Progenitor cell of endocrine pancreas (in vitro differentiated cells): ENCODE measurements at regions not wholly inside any gene's neighbourhood (a gene's known extent, or its start where the extent isn't known, plus 50 kb on each side); places are given as distances from the start of the nearest gene placed in this dataset.

Experiments
- DNase-seq: peaks from one replicate; pipeline ENCODE4 v3.0.0; 2021; ENCODE audit warnings: low spot score; ENCODE audit not compliant: unreplicated experiment
- H3K27ac Mint-ChIP-seq: 2 replicates; pipeline ENCODE4 v1.8.0; 2021; ENCODE audit warnings: mild to moderate bottlenecking, moderate library complexity, mixed read lengths
- H3K27me3 Mint-ChIP-seq: 2 replicates; pipeline ENCODE4 v1.8.0; 2021; ENCODE audit warnings: mixed read lengths
- H3K36me3 Mint-ChIP-seq: 2 replicates; pipeline ENCODE4 v1.8.0; 2022; ENCODE audit warnings: mixed read lengths; ENCODE audit not compliant: insufficient read depth
- H3K4me1 Mint-ChIP-seq: 2 replicates; pipeline ENCODE4 v1.8.0; 2021; ENCODE audit warnings: low read depth, mixed read lengths
- H3K4me3 Mint-ChIP-seq: 2 replicates; pipeline ENCODE4 v1.8.0; 2021; ENCODE audit warnings: low read depth, mild to moderate bottlenecking, moderate library complexity, mixed read lengths
- H3K9me3 Mint-ChIP-seq: 2 replicates; pipeline ENCODE4 v1.8.0; 2021; ENCODE audit warnings: low read depth, mixed read lengths
- CTCF ChIP-seq: fragments of 200-600 bp; sonication (generic); IDR thresholded peaks from one replicate; pipeline ENCODE4 v1.5.0; 2021; ENCODE audit warnings: antibody characterized with exemption, mild to moderate bottlenecking; ENCODE audit not compliant: unreplicated experiment

DNA sequence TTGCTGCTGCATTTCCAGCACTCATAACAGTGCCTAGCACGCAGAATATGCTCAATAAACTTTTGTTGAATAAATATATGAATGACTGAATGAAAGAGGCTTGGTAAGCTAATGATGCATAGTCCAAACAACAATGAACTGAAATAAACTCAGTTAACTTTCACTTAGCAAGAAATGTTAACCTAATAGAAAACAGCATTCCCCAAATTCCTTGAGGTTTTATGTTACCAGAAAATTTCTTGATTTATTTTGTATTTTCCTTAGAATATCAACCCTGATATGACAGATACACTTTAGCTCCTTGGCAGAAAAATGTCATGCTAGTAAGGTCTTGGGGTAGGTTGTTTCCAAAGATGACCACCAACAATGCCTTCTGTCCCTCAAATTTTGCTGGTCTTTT is 217.4 kb downstream of the KCNE4 start:
- Mint-ChIP-seq H3K27ac (no peak overlapping the region), H3K27me3 (no peaks in the 10 kb centered on the region), H3K4me3 (no peak overlapping the region), H3K36me3 (no peaks in the 10 kb centered on the region), H3K4me1 (no peaks in the 10 kb centered on the region), H3K9me3 (no peaks in the 10 kb centered on the region)
- no peak for TF ChIP-seq CTCF
- DNase-seq, result no peak

- H3K27me3 Mint-ChIP-seq, result no peaks in the 10 kb centered on the region
- no peaks in the 10 kb centered on the region for H3K4me1 Mint-ChIP-seq
- DNase-seq, result no peak
- H3K9me3 Mint-ChIP-seq, result no peaks in the 10 kb centered on the region
- no peak overlapping the region for H3K27ac Mint-ChIP-seq
- no peaks in the 10 kb centered on the region for H3K36me3 Mint-ChIP-seq
- H3K4me3 Mint-ChIP-seq, result no peak overlapping the region
- TF ChIP-seq CTCF, result no peak
Observed at GRCh38 chr2:223270548-223270947, 218.6 kb downstream of the KCNE4 start.

DNA sequence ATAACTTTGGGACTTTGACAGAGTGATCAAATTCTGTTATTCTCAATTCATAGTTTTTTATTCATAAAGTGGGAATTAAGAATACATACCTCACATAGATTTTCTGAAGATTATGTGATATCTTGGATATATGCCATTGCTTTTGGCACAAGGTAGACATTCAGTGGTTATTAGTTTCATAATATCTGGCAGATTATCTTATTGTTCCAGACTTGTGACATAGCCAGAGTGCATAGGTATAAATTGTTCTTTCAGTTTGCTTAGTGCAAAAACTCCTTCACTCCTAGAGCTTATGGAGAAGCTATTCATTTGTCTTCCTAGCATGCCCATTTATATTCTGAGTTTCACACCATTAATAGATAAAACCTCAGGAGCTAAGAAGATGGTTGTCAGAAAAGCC is 222.0 kb downstream of the KCNE4 start:
- Mint-ChIP-seq H3K4me3 (no peak overlapping the region), H3K9me3 (peaks cover 3% of the 10 kb centered on the region), H3K36me3 (no peaks in the 10 kb centered on the region), H3K27me3 (no peaks in the 10 kb centered on the region), H3K27ac (no peak overlapping the region), H3K4me1 (no peaks in the 10 kb centered on the region)
- no peak for DNase-seq
- TF ChIP-seq CTCF, result no peak

- Mint-ChIP-seq H3K9me3 (peaks cover 3% of the 10 kb centered on the region), H3K27ac (no peak overlapping the region), H3K36me3 (no peaks in the 10 kb centered on the region), H3K4me1 (no peaks in the 10 kb centered on the region), H3K4me3 (no peak overlapping the region), H3K27me3 (no peaks in the 10 kb centered on the region)
- no peak for TF ChIP-seq CTCF
- DNase-seq, result no peak
Observed at GRCh38 chr2:223282221-223282620, 230.2 kb downstream of the KCNE4 start.

DNA sequence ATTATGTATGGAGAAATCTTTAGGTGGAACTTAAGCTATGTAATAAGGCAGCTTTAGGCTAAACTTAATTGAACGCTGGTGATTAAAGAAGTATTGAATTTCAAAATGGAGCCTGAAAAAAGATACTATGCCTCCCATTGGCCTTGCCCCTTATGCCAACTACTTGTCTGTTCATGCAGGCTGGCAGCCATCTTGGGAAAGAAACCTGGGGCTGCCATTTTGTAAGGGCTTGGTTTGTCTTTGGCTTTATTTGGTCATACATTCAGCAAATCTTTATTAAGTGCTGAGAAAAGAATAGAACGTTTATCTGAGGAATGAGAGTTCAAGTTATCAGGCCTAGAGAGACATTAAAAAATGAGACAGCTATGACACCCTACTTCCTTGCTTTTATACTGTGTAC is 231.3 kb downstream of the KCNE4 start:
- Mint-ChIP-seq H3K27ac (no peak overlapping the region), H3K36me3 (no peaks in the 10 kb centered on the region), H3K4me3 (no peak overlapping the region), H3K27me3 (no peaks in the 10 kb centered on the region), H3K9me3 (peaks cover 6% of the 10 kb centered on the region), H3K4me1 (no peaks in the 10 kb centered on the region)
- DNase-seq, result no peak
- no peak for TF ChIP-seq CTCF
